H1 (cell line): ENCODE measurements at regions not wholly inside any gene's neighbourhood (a gene's known extent, or its start where the extent isn't known, plus 50 kb on each side); places are given as distances from the start of the nearest gene placed in this dataset.

Experiments
- CTCF ChIA-PET: fragments of 300-600 bp; sonication (Branson Sonifier 250); formaldehyde crosslinking; loops from one replicate; lab custom pipeline; 2021; ENCODE audit not compliant: partially characterized antibody; lab: Charles Lee
- POLR2A ChIA-PET: fragments of 300-600 bp; sonication (Branson Sonifier 250); formaldehyde crosslinking; loops from one replicate; lab custom pipeline; 2021; ENCODE audit warnings: inconsistent platforms; ENCODE audit not compliant: partially characterized antibody; lab: Charles Lee
- DNase-seq, 2 experiments: peaks; one replicate each; pipeline versions ENCODE4 v3.0.0 to v3.0.0-alpha.2; 2010 to 2022; ENCODE audit warnings: low spot score in 2 of 2, low read depth in 1 of 2, mixed read lengths in 1 of 2
- FAIRE-seq: peaks from 2 replicates; lab custom pipeline; 2011; peaks lifted over from hg19 to GRCh38; lab: Jason Lieb, UNC
- H2AFZ ChIP-seq: 2 replicates; pipeline ENCODE4 v1.8.1; 2012; ENCODE audit warnings: low read length, inconsistent platforms
- H2AK5ac ChIP-seq: 2 replicates; pipeline ENCODE4 v1.6.1; 2013; ENCODE audit warnings: low read depth, low read length
- H2BK120ac ChIP-seq: replicated peaks from 2 replicates; pipeline ENCODE3; 2013; ENCODE audit warnings: low read depth, low read length, inconsistent platforms
- H2BK12ac ChIP-seq: 2 replicates; pipeline ENCODE4 v1.6.1; 2013; ENCODE audit warnings: low read depth, low read length
- H2BK15ac ChIP-seq: 2 replicates; pipeline ENCODE4 v1.6.1; 2013; ENCODE audit warnings: low read length
- H2BK20ac ChIP-seq: 2 replicates; pipeline ENCODE4 v1.6.1; 2013; ENCODE audit warnings: low read length
- H2BK5ac ChIP-seq: 2 replicates; pipeline ENCODE4 v1.6.1; 2013; ENCODE audit warnings: low read depth, low read length
- H3K14ac ChIP-seq: 2 replicates; pipeline ENCODE4 v1.6.1; 2013; ENCODE audit warnings: inconsistent platforms; ENCODE audit not compliant: insufficient read length
- H3K18ac ChIP-seq: 2 replicates; pipeline ENCODE4 v1.6.1; 2013; ENCODE audit warnings: low read length; ENCODE audit errors: extremely low read depth
- H3K23ac ChIP-seq: 2 replicates; pipeline ENCODE4 v1.6.1; 2013; ENCODE audit warnings: inconsistent platforms; ENCODE audit not compliant: insufficient read length
- H3K23me2 ChIP-seq: 2 replicates; pipeline ENCODE4 v1.6.1; 2013; ENCODE audit warnings: low read depth, low read length
- H3K27ac ChIP-seq: 2 replicates; pipeline ENCODE4 v1.6.1; 2011; ENCODE audit warnings: low read depth, low read length, inconsistent platforms
- H3K27me3 ChIP-seq, 4 experiments: replicated peaks in 1 of 4; 1 replicate in 1 of 4; 2 replicates in 3 of 4; pipeline versions ENCODE4 v1.6.1 to v1.8.1; 2011 to 2013; ENCODE audit warnings: low read length in 3 of 4, mild to moderate bottlenecking in 3 of 4, inconsistent platforms in 2 of 4, mixed read lengths in 2 of 4, moderate library complexity in 1 of 4; ENCODE audit not compliant: control insufficient read depth in 3 of 4, insufficient read depth in 3 of 4; ENCODE audit errors: extremely low read depth in 1 of 4
- H3K36me3 ChIP-seq, 4 experiments: 2 replicates each; pipeline versions ENCODE4 v1.6.1 to v1.8.1; 2011 to 2013; ENCODE audit warnings: mild to moderate bottlenecking in 4 of 4, low read length in 3 of 4, moderate library complexity in 2 of 4, control low read depth in 1 of 4, inconsistent platforms in 1 of 4; ENCODE audit not compliant: insufficient read depth in 4 of 4, control insufficient read depth in 2 of 4
- H3K4ac ChIP-seq: replicated peaks from 2 replicates; pipeline ENCODE3; 2013; ENCODE audit warnings: low read length, low read depth, mixed read lengths, inconsistent platforms; ENCODE audit not compliant: insufficient read length
- H3K4me1 ChIP-seq, 4 experiments: replicated peaks in 1 of 4; 1 replicate in 1 of 4; 2 replicates in 3 of 4; pipeline versions ENCODE4 v1.6.1 to v1.8.1; 2011 to 2013; ENCODE audit warnings: low read length in 3 of 4, inconsistent platforms in 2 of 4, mixed read lengths in 1 of 4; ENCODE audit not compliant: insufficient read depth in 4 of 4, control insufficient read depth in 3 of 4
- H3K4me2 ChIP-seq, 2 experiments: 2 replicates each; pipeline versions ENCODE4 v1.6.1 to v1.8.1; 2011 to 2013; ENCODE audit warnings: low read depth in 2 of 2, low read length in 2 of 2, control low read depth in 1 of 2, inconsistent platforms in 1 of 2, mild to moderate bottlenecking in 1 of 2; ENCODE audit not compliant: insufficient read depth in 1 of 2
- H3K4me3 ChIP-seq, 4 experiments: fragments of 200-600, 300-600 bp in 1 of 4; sonication (generic), shearing (Covaris generic), sonication (Bioruptor Twin) in 1 of 4; 2 replicates each; pipeline versions ENCODE4 v1.5.1 to v1.8.1; 2011 to 2016; ENCODE audit warnings: low read length in 4 of 4, low read depth in 3 of 4, control low read depth in 2 of 4, inconsistent platforms in 2 of 4, mild to moderate bottlenecking in 2 of 4, mixed read lengths in 1 of 4, moderate library complexity in 1 of 4; ENCODE audit not compliant: insufficient read depth in 2 of 4; ENCODE audit errors: extremely low read depth in 1 of 4
- H3K56ac ChIP-seq: replicated peaks from 2 replicates; pipeline ENCODE3; 2013; ENCODE audit warnings: low read depth, mild to moderate bottlenecking, mixed read lengths, low read length, inconsistent platforms; ENCODE audit not compliant: insufficient read length
- H3K79me1 ChIP-seq: 2 replicates; pipeline ENCODE4 v1.6.1; 2013; ENCODE audit warnings: low read depth, low read length, control low read depth
- H3K79me2 ChIP-seq, 2 experiments: 2 replicates each; pipeline versions ENCODE4 v1.6.1 to v1.8.1; 2012 to 2013; ENCODE audit warnings: low read length in 2 of 2, mild to moderate bottlenecking in 2 of 2, inconsistent platforms in 1 of 2; ENCODE audit not compliant: insufficient read depth in 2 of 2, control insufficient read depth in 1 of 2
- H3K9ac ChIP-seq, 4 experiments: replicated peaks in 1 of 4; 1 replicate in 1 of 4; 2 replicates in 3 of 4; pipeline versions ENCODE4 v1.6.1 to v1.8.1; 2011 to 2013; ENCODE audit warnings: low read depth in 3 of 4, low read length in 3 of 4, control low read depth in 2 of 4, mild to moderate bottlenecking in 2 of 4, moderate library complexity in 2 of 4, inconsistent platforms in 1 of 4; ENCODE audit errors: extremely low read depth in 1 of 4
- H3K9me3 ChIP-seq, 2 experiments: 2 replicates each; pipeline versions ENCODE4 v1.6.1 to v1.8.1; 2012 to 2013; ENCODE audit warnings: mild to moderate bottlenecking in 2 of 2, moderate library complexity in 2 of 2, control low read depth in 1 of 2, inconsistent platforms in 1 of 2, low read depth in 1 of 2, low read length in 1 of 2, mixed read lengths in 1 of 2; ENCODE audit not compliant: insufficient read depth in 2 of 2
- H4K20me1 ChIP-seq, 2 experiments: replicated peaks in 1 of 2; 2 replicates each; pipeline versions ENCODE3 to v1.8.1; 2011 to 2013; ENCODE audit warnings: inconsistent platforms in 2 of 2, low read length in 2 of 2, mild to moderate bottlenecking in 1 of 2; ENCODE audit not compliant: insufficient read depth in 2 of 2, control insufficient read depth in 1 of 2
- H4K5ac ChIP-seq: 2 replicates; pipeline ENCODE4 v1.6.1; 2013; ENCODE audit warnings: low read length, low read depth, mixed read lengths, inconsistent platforms; ENCODE audit not compliant: insufficient read length
- H4K8ac ChIP-seq: 2 replicates; pipeline ENCODE4 v1.8.0; 2013; ENCODE audit warnings: mild to moderate bottlenecking, moderate library complexity, low read length, inconsistent platforms; ENCODE audit not compliant: insufficient read depth; ENCODE audit errors: extremely low read depth
- H4K91ac ChIP-seq: replicated peaks from 2 replicates; pipeline ENCODE3; 2013; ENCODE audit warnings: low read length, mixed read lengths, inconsistent platforms; ENCODE audit not compliant: insufficient read length
- BRCA1 ChIP-seq: IDR thresholded peaks from 2 replicates; pipeline ENCODE4 v1.6.1; 2012; ENCODE audit warnings: low read depth, low read length, improper control_type of control experiment
- EZH2 ChIP-seq: fragments of 200-600 bp; sonication (generic); IDR thresholded peaks from 2 replicates; pipeline ENCODE4 v1.7.1; 2012; ENCODE audit warnings: low read depth, mild to moderate bottlenecking, moderate library complexity, low read length, inconsistent platforms; ENCODE audit not compliant: severe bottlenecking
- GTF2F1 ChIP-seq: IDR thresholded peaks from 2 replicates; pipeline ENCODE4 v1.6.1; 2012; ENCODE audit warnings: low read depth, low read length, improper control_type of control experiment, borderline replicate concordance
- KDM1A ChIP-seq: fragments of 200-600, 300-600 bp; sonication (generic); IDR thresholded peaks from 2 replicates; pipeline ENCODE4 v1.7.1; 2016; ENCODE audit warnings: mild to moderate bottlenecking, low read length, borderline replicate concordance
- RBBP5 ChIP-seq: IDR thresholded peaks from 2 replicates; pipeline ENCODE4 v1.7.1; 2012; ENCODE audit warnings: low read depth, mild to moderate bottlenecking, inconsistent platforms, low read length, moderate library complexity, borderline replicate concordance
- SAP30 ChIP-seq: fragments of 300-600 bp; sonication (generic); IDR thresholded peaks from 2 replicates; pipeline ENCODE4 v1.7.1; 2012; ENCODE audit warnings: low read length, moderate library complexity, mild to moderate bottlenecking, inconsistent platforms; ENCODE audit not compliant: insufficient read depth, insufficient replicate concordance
- SIN3A ChIP-seq, 2 experiments: IDR thresholded peaks in 1 of 2; conservative IDR thresholded peaks in 1 of 2; 2 replicates each; pipeline ENCODE4 v1.6.1; 2011 to 2012; ENCODE audit warnings: low read length in 2 of 2, improper control_type of control experiment in 1 of 2, low read depth in 1 of 2, mild to moderate bottlenecking in 1 of 2
- SIX5 ChIP-seq: IDR thresholded peaks from 2 replicates; pipeline ENCODE4 v1.6.1; 2011; ENCODE audit warnings: mild to moderate bottlenecking, low read depth, low read length
- SP1 ChIP-seq: IDR thresholded peaks from 2 replicates; pipeline ENCODE4 v1.6.1; 2011; ENCODE audit warnings: low read depth, low read length
- YY1 ChIP-seq: IDR thresholded peaks from 2 replicates; pipeline ENCODE4 v1.6.1; 2011; ENCODE audit warnings: low read depth, mild to moderate bottlenecking, low read length
- WGBS, 2 experiments: shearing (Covaris generic) in 1 of 2; methylation state at CpG; one replicate each; pipeline versions ENCODE4 v1.1.6 to v1.1.7; 2013 to 2015; ENCODE audit warnings: low lambda C conversion rate in 2 of 2, mixed read lengths in 2 of 2, inconsistent platforms in 1 of 2, low coverage in 1 of 2, missing lambda C conversion rate in 1 of 2; ENCODE audit not compliant: insufficient replicate concordance in 2 of 2, insufficient coverage in 1 of 2, insufficient read length in 1 of 2; ENCODE audit errors: extremely low coverage in 1 of 2, missing lambda C conversion rate in 1 of 2; 5-methylcytosine and 5-hydroxymethylcytosine counted together
- TF ChIP-seq, protein P1 (sequence below), 3 experiments: IDR thresholded peaks; 1 replicate in 2 of 3; 2 replicates in 1 of 3; pipeline versions ENCODE4 v1.5.1 to v1.6.1; 2011; ENCODE audit warnings: low read length in 3 of 3, mild to moderate bottlenecking in 3 of 3, inconsistent platforms in 2 of 3, low read depth in 1 of 3, moderate library complexity in 1 of 3; ENCODE audit not compliant: insufficient read depth in 1 of 3; ENCODE audit errors: control extremely low read depth in 1 of 3

DNA sequence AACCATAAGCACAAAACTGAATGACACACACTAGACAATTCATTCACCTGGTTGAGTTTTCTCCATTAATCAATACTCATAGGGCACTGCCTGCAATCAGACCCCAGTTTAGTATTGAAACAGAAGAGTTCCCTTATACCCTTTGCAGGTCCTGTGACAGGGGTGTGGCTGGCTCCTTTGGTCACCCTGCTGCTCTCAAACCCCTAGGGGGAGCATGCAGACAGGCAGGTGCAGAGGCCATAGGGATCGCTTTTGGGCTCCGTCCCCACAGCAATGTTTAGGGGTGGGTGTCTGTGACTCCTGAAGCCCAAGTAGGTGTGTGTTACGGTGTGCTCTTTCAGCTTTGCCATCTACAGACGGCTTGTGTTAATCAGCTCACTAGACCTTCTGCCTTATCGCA, 210.4 kb downstream of the CENPW start:
- Histone ChIP-seq H3K4me3 (no peak overlapping the region), H3K9ac (no peak overlapping the region), H4K91ac (no peak overlapping the region), H3K9me3 (no peaks in the 10 kb centered on the region), H3K14ac (no peak overlapping the region), H3K79me1 (no peaks in the 10 kb centered on the region), H3K27ac (no peak overlapping the region), H3K4me1 (no peaks in the 10 kb centered on the region), H3K4me2 (no peak overlapping the region), H2BK120ac (no peak overlapping the region), H3K23ac (no peak overlapping the region), H2AK5ac (no peak overlapping the region), H3K56ac (no peak overlapping the region), H2AFZ (no peak overlapping the region), H3K79me2 (no peaks in the 10 kb centered on the region), H3K23me2 (no peaks in the 10 kb centered on the region), H3K4ac (no peak overlapping the region), H4K8ac (no peak overlapping the region), H3K36me3 (no peaks in the 10 kb centered on the region), H2BK12ac (no peak overlapping the region), H3K18ac (no peak overlapping the region), H4K5ac (no peak overlapping the region), H3K27me3 (no peaks in the 10 kb centered on the region), H2BK5ac (no peak overlapping the region), H4K20me1 (no peaks in the 10 kb centered on the region), H2BK15ac (no peak overlapping the region), H2BK20ac (no peak overlapping the region)
- DNase-seq (peak; percentile 1 to 49), FAIRE-seq (no peak)
- CTCF ChIA-PET = interaction anchor here (0.6 to 3.0 kb wide), 13 partner anchors 11 to 651 kb away, joined by 3 to 11 read pairs (median 4); no protein-coding TSS in a partner anchor
- 94% methylated on average over 5 of the region's 5 CpGs; no CpG with 5 or more reads in 1 of the 2 experiments for WGBS, 2 experiments
- POLR2A ChIA-PET = no interaction called here
- no peak for TF ChIP-seq EZH2
- TF ChIP-seq YY1 = no peak
- no peak for TF ChIP-seq KDM1A
- TF ChIP-seq SP1 = no peak
- TF ChIP-seq, protein P1, sequence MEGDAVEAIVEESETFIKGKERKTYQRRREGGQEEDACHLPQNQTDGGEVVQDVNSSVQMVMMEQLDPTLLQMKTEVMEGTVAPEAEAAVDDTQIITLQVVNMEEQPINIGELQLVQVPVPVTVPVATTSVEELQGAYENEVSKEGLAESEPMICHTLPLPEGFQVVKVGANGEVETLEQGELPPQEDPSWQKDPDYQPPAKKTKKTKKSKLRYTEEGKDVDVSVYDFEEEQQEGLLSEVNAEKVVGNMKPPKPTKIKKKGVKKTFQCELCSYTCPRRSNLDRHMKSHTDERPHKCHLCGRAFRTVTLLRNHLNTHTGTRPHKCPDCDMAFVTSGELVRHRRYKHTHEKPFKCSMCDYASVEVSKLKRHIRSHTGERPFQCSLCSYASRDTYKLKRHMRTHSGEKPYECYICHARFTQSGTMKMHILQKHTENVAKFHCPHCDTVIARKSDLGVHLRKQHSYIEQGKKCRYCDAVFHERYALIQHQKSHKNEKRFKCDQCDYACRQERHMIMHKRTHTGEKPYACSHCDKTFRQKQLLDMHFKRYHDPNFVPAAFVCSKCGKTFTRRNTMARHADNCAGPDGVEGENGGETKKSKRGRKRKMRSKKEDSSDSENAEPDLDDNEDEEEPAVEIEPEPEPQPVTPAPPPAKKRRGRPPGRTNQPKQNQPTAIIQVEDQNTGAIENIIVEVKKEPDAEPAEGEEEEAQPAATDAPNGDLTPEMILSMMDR (IDR thresholded peaks at IDR 0.05; ENCODE audit: control extremely low read depth in 1 of 3, insufficient read depth in 1 of 3, low read depth in 1 of 3, low read length in 3 of 3) = peak; percentile 33 to 63 (median 58)
- TF ChIP-seq GTF2F1 = no peak
- no peak for TF ChIP-seq SIN3A (conservative IDR thresholded peaks at IDR 0.05 in 1 of 2, IDR thresholded peaks at IDR 0.05 in 1 of 2; ENCODE audit: low read depth in 1 of 2, low read length in 2 of 2)
- TF ChIP-seq BRCA1 = no peak
- TF ChIP-seq RBBP5 = no peak
- no peak for TF ChIP-seq SAP30
- TF ChIP-seq SIX5 = no peak
